Colonic mucosa (tissue), 4 donors: ENCODE measurements at regions not wholly inside any gene's neighbourhood (a gene's known extent, or its start where the extent isn't known, plus 50 kb on each side); places are given as distances from the start of the nearest gene placed in this dataset.

Source experiments
- DNase-seq: peaks from one replicate; pipeline ENCODE4 v3.0.0-alpha.2; 2020
- H3K27ac ChIP-seq: fragments of 200-600 bp; one replicate; pipeline ENCODE4 v1.8.0; 2021
- H3K27me3 ChIP-seq: fragments of 200-600 bp; one replicate; pipeline ENCODE4 v1.8.0; 2021
- H3K36me3 ChIP-seq: fragments of 200-600 bp; one replicate; pipeline ENCODE4 v1.8.0; 2021
- H3K4me1 ChIP-seq: fragments of 200-600 bp; one replicate; pipeline ENCODE4 v1.8.0; 2021; ENCODE audit warnings: mild to moderate bottlenecking
- H3K4me3 ChIP-seq: fragments of 200-600 bp; one replicate; pipeline ENCODE4 v1.8.0; 2021
- H3K9ac ChIP-seq, 2 donors: one replicate each; pipeline ENCODE4 v1.7.0; 2013; ENCODE audit warnings: control low read depth in 2 of 2, low read depth in 2 of 2, low read length in 2 of 2
- H3K9me3 ChIP-seq: fragments of 200-600 bp; one replicate; pipeline ENCODE4 v1.8.0; 2021
- CTCF ChIP-seq: fragments of 200-600 bp; IDR thresholded peaks from one replicate; pipeline ENCODE4 v1.8.0; 2022; ENCODE audit warnings: antibody characterized with exemption, mild to moderate bottlenecking
- intact Hi-C: fragments of 100-400 bp; cut with DNase I; formaldehyde crosslinking; loops from one replicate; pipeline ENCODE4 v1.14.1; 2022
- donor health status: healthy.
- donor health status: DM: no; HTN: no; CAD: no.
- donor health status: DM: no; HTN: no; CAD: no.

GRCh38 chr3:194080436-194080835 lies 55.5 kb upstream of the HES1 start:
- intact Hi-C loops = no loop called here
- H3K4me1 ChIP-seq = peaks cover 25% of the 10 kb centered on the region
- DNase-seq = no peak
- H3K27me3 ChIP-seq = no peaks in the 10 kb centered on the region
- H3K36me3 ChIP-seq = no peaks in the 10 kb centered on the region
- TF ChIP-seq CTCF = no peak
- H3K27ac ChIP-seq = peak overlapping the region; percentile 39
- H3K9ac ChIP-seq = peak overlapping the region in 1 of 2 donors; percentile 7
- H3K9me3 ChIP-seq = no peaks in the 10 kb centered on the region
- no peak overlapping the region for H3K4me3 ChIP-seq

- Histone ChIP-seq H3K4me1 (peaks cover 20% of the 10 kb centered on the region), H3K9ac (peak overlapping the region in 1 of 2 donors; percentile 14), H3K27me3 (no peaks in the 10 kb centered on the region), H3K9me3 (no peaks in the 10 kb centered on the region), H3K4me3 (no peak overlapping the region), H3K36me3 (no peaks in the 10 kb centered on the region), H3K27ac (peak overlapping the region; percentile 39)
- intact Hi-C loops = no loop called here
- peak; percentile 71 for DNase-seq
- TF ChIP-seq CTCF = no peak
Measured at GRCh38 chr3:194080913-194081800, 54.8 kb upstream of the HES1 start.

- Histone ChIP-seq H3K4me3 (no peak overlapping the region), H3K4me1 (peaks cover 20% of the 10 kb centered on the region), H3K36me3 (no peaks in the 10 kb centered on the region), H3K9me3 (no peaks in the 10 kb centered on the region), H3K27ac (peak overlapping the region; percentile 39), H3K9ac (peak overlapping the region in 1 of 2 donors; percentile 14), H3K27me3 (no peaks in the 10 kb centered on the region)
- DNase-seq = no peak
- intact Hi-C loops = no loop called here
- no peak for TF ChIP-seq CTCF
Measured at GRCh38 chr3:194081826-194082225, 54.1 kb upstream of the HES1 start.

GRCh38 chr3:194082743-194083636 lies 53.0 kb upstream of the HES1 start:
- TF ChIP-seq CTCF = no peak
- no peak for DNase-seq
- no peaks in the 10 kb centered on the region for H3K27me3 ChIP-seq
- peaks cover 20% of the 10 kb centered on the region for H3K4me1 ChIP-seq
- intact Hi-C loops = no loop called here
- H3K9me3 ChIP-seq = no peaks in the 10 kb centered on the region
- no peaks in the 10 kb centered on the region for H3K36me3 ChIP-seq
- H3K9ac ChIP-seq = no peak overlapping the region
- H3K27ac ChIP-seq = no peak overlapping the region
- H3K4me3 ChIP-seq = no peak overlapping the region

- intact Hi-C loops = no loop called here
- peaks cover 20% of the 10 kb centered on the region for H3K4me1 ChIP-seq
- H3K27me3 ChIP-seq = no peaks in the 10 kb centered on the region
- no peak overlapping the region for H3K4me3 ChIP-seq
- H3K9ac ChIP-seq = no peak overlapping the region
- H3K36me3 ChIP-seq = no peaks in the 10 kb centered on the region
- H3K9me3 ChIP-seq = no peaks in the 10 kb centered on the region
- no peak for DNase-seq
- no peak for TF ChIP-seq CTCF
- H3K27ac ChIP-seq = no peak overlapping the region
Measured at GRCh38 chr3:194083637-194084224, 52.2 kb upstream of the HES1 start.
